Activated B cell treated with CpG ODN at 0.5 μM for 24 hours (primary cell): ENCODE measurements at regions not wholly inside any gene's neighbourhood (a gene's known extent, or its start where the extent isn't known, plus 50 kb on each side); places are given as distances from the start of the nearest gene placed in this dataset.

Experiments
- ATAC-seq: fragments of 200-7000 bp; cut with Tn5 transposase; one replicate; pipeline ENCODE4 v1.10.0; 2021; ENCODE audit warnings: low read depth, mild to moderate bottlenecking, moderate library complexity
- CTCF ChIA-PET: fragments of 350-600 bp; sonication (Branson Sonifier 250); formaldehyde crosslinking; loops from one replicate; lab custom pipeline; 2021; ENCODE audit warnings: antibody characterized with exemption; lab: Charles Lee
- POLR2A ChIA-PET: fragments of 350-600 bp; sonication (Branson Sonifier 250); formaldehyde crosslinking; loops from one replicate; lab custom pipeline; 2021; ENCODE audit warnings: antibody characterized with exemption; lab: Charles Lee
- DNase-seq: peaks from one replicate; pipeline ENCODE4 v3.0.0; 2022
- H3K27ac Mint-ChIP-seq: one replicate; pipeline ENCODE4 v1.8.0; 2020; ENCODE audit warnings: mixed read lengths
- H3K27me3 Mint-ChIP-seq: one replicate; pipeline ENCODE4 v1.8.0; 2021; ENCODE audit warnings: mixed read lengths
- H3K36me3 Mint-ChIP-seq: one replicate; pipeline ENCODE4 v1.8.0; 2021; ENCODE audit warnings: low read depth, mixed read lengths
- H3K4me1 Mint-ChIP-seq: one replicate; pipeline ENCODE4 v1.8.0; 2021; ENCODE audit warnings: mixed read lengths
- H3K4me3 Mint-ChIP-seq: one replicate; pipeline ENCODE4 v1.8.0; 2020; ENCODE audit warnings: mild to moderate bottlenecking, mixed read lengths
- H3K9me3 Mint-ChIP-seq: one replicate; pipeline ENCODE4 v1.8.0; 2020; ENCODE audit warnings: mixed read lengths
- intact Hi-C: fragments of 100-400 bp; cut with micrococcal nuclease; formaldehyde crosslinking; loops from one replicate; pipeline ENCODE4 v1.15.1; 2024
- TF ChIP-seq, protein P1 (sequence below): fragments of 200-600 bp; IDR thresholded peaks from one replicate; pipeline ENCODE4 v1.8.0; 2022; ENCODE audit warnings: antibody characterized with exemption, mild to moderate bottlenecking

DNA sequence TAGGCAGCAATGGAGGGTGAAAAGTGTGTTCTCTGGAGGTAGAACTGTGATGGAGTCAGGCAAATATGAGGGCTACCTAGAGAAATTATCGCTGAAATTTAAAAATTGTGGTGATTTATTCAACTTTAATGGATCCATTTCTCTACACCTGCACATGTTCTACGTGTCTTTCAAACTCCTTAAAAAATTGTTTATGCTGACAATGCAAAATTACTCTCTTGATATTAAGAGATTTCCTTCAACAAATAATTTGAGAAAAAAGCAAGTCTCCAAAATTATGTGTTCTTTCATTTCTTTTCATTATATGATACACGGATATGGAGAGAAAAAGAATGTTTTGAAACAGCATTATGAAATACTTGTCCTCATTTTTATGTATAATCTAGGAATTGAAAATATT, 1151.4 kb upstream of the PABPC4L start:
- H3K27me3 Mint-ChIP-seq: no peaks in the 10 kb centered on the region
- TF ChIP-seq, protein P1, sequence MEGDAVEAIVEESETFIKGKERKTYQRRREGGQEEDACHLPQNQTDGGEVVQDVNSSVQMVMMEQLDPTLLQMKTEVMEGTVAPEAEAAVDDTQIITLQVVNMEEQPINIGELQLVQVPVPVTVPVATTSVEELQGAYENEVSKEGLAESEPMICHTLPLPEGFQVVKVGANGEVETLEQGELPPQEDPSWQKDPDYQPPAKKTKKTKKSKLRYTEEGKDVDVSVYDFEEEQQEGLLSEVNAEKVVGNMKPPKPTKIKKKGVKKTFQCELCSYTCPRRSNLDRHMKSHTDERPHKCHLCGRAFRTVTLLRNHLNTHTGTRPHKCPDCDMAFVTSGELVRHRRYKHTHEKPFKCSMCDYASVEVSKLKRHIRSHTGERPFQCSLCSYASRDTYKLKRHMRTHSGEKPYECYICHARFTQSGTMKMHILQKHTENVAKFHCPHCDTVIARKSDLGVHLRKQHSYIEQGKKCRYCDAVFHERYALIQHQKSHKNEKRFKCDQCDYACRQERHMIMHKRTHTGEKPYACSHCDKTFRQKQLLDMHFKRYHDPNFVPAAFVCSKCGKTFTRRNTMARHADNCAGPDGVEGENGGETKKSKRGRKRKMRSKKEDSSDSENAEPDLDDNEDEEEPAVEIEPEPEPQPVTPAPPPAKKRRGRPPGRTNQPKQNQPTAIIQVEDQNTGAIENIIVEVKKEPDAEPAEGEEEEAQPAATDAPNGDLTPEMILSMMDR: no peak
- H3K27ac Mint-ChIP-seq: no peak overlapping the region
- no peaks in the 10 kb centered on the region for H3K9me3 Mint-ChIP-seq
- no peak overlapping the region for H3K4me3 Mint-ChIP-seq
- no peaks in the 10 kb centered on the region for H3K36me3 Mint-ChIP-seq
- DNase-seq (no peak), ATAC-seq (no peak)
- POLR2A ChIA-PET: no interaction called here
- intact Hi-C loops: no loop called here
- H3K4me1 Mint-ChIP-seq: no peaks in the 10 kb centered on the region
- CTCF ChIA-PET: no interaction called here

DNA sequence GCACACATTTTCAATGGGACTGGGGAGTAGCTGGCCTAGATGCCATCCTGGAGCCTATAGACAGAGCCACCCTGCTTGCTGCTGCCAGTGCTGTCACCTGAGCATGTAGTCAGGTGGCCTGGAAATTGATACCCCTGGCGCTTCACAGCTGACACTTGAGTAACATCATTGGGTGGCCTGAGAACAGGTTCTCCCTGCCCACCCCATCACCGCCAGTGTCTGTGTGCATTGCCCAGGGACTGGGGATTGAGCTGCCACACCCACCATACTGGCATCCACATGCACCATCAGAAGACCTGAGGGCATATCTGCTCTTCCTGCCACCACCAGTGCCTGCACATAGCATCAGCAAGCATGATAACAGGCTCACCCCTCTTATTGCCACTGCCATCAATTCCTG, 1142.9 kb upstream of the PABPC4L start:
- POLR2A ChIA-PET: no interaction called here
- DNase-seq (no peak), ATAC-seq (no peak)
- TF ChIP-seq, protein P1: no peak
- Mint-ChIP-seq H3K27ac (no peak overlapping the region), H3K27me3 (no peaks in the 10 kb centered on the region), H3K9me3 (no peaks in the 10 kb centered on the region), H3K36me3 (no peaks in the 10 kb centered on the region), H3K4me1 (no peaks in the 10 kb centered on the region), H3K4me3 (no peak overlapping the region)
- CTCF ChIA-PET: no interaction called here
- intact Hi-C loops: no loop called here

DNA sequence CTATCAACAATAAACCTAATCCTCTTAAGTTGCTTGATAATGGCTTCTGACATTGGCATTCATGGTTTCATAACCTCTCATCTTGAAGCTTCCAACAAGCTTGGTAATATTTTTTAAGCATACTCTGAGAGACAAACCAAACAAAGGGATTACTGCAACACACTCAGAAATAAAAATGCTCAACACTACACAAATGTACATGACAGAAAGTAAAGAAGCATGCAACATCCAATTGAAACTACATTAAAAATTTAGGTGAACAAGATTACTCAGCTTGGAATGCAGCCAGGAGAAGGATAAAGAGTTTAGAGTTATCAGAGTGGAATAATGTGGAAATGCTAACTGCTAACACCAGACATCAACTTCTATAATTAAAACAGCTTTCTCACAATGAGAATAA, 1136.6 kb upstream of the PABPC4L start:
- Mint-ChIP-seq H3K27ac (no peak overlapping the region), H3K36me3 (no peaks in the 10 kb centered on the region), H3K4me1 (no peaks in the 10 kb centered on the region), H3K4me3 (no peak overlapping the region), H3K9me3 (no peaks in the 10 kb centered on the region), H3K27me3 (no peaks in the 10 kb centered on the region)
- DNase-seq (no peak), ATAC-seq (no peak)
- ChIA-PET POLR2A (no interaction called here), CTCF (no interaction called here)
- intact Hi-C loops: no loop called here
- TF ChIP-seq, protein P1: no peak

DNA sequence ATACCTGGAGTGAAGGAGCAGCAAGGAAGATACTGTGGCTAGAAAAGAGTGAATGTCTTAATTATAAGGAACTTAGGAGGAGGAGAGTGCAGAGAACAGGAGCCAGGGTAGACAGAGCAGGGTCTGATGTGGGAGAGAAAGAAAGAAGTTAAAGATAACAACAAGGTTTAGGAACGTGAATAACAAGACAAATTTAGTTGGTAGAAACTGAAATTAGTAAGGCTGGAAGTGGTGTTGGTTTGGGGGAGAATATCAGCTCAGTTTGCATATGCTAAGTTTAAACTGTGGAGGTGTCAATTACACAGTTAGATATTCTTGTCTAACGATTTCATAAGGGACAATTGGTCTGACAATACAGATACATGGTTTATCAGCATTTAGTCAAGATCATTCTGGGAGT, 1123.7 kb upstream of the PABPC4L start:
- ChIA-PET POLR2A (no interaction called here), CTCF (no interaction called here)
- no peak overlapping the region for H3K27ac Mint-ChIP-seq
- H3K27me3 Mint-ChIP-seq: no peaks in the 10 kb centered on the region
- no peak overlapping the region for H3K4me3 Mint-ChIP-seq
- intact Hi-C loops: no loop called here
- TF ChIP-seq, protein P1: no peak
- no peak for DNase-seq
- no peak for ATAC-seq
- no peaks in the 10 kb centered on the region for H3K36me3 Mint-ChIP-seq
- H3K9me3 Mint-ChIP-seq: peaks cover 9% of the 10 kb centered on the region
- no peaks in the 10 kb centered on the region for H3K4me1 Mint-ChIP-seq

DNA sequence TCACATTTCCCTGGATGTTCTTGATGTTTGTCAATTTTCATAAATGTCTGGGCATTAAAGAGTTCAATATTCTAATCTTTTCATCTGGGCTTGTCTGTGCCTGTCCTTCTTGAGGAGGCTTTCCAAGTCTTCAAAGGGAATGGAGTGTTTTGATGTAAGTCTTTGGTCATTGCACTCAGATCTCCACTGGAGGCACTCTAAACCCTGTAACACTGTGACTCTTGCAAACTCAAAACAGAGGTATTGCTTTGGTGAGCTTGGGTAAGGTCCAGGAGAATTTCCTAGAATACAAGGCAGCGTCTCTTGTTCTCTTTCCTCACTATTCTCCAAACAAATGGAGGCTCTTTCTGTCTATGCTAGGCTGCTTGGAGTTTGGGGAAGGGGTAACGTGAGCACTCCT, 1118.1 kb upstream of the PABPC4L start:
- no peaks in the 10 kb centered on the region for H3K4me1 Mint-ChIP-seq
- H3K4me3 Mint-ChIP-seq: no peak overlapping the region
- intact Hi-C loops: no loop called here
- no peak for ATAC-seq
- no peak for DNase-seq
- peaks cover 11% of the 10 kb centered on the region for H3K9me3 Mint-ChIP-seq
- H3K27me3 Mint-ChIP-seq: no peaks in the 10 kb centered on the region
- TF ChIP-seq, protein P1: no peak
- ChIA-PET CTCF (no interaction called here), POLR2A (no interaction called here)
- H3K27ac Mint-ChIP-seq: no peak overlapping the region
- no peaks in the 10 kb centered on the region for H3K36me3 Mint-ChIP-seq
